SIG-M5 treated with dmso at 0.1 percent for 504 hours (cell line): ENCODE measurements at regions not wholly inside any gene's neighbourhood (a gene's known extent, or its start where the extent isn't known, plus 50 kb on each side); places are given as distances from the start of the nearest gene placed in this dataset.

Experiments used
- DNase-seq: peaks from one replicate; lab custom pipeline; 2025; ENCODE audit not compliant: unreplicated experiment; lab: John Stamatoyannopoulos, UW

DNA sequence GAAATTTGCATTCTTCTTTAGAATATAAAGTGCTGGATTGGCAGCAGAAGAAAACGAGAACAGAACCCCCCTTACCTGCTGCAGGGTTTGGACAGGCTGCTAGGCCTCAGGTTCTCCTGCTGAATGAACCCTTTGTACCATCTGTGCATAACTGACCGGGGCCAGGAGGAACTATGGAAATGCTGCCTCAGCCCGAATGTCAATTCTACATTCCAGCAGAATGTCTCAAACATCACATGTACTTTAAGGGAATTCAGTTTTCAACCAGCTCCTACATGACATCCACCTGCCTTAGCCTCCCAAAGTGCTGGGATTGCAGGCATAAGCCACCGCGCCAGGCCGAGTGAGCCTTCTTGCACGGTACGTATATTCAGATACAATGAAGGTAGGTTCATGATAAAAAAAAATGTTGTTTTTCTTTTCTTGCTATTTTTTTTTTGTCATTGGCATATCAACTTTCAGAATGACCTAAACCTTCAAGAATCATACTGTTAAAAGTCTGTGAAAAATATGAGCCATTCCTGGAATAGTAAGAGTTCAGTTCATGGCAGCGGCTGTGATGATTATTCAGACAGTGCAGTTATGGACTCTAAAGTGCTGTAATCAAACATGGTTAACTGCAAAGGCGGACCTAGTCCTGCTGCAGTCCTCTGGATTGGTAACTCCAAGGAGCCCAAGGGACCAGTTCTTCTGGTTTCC lies 84.4 kb upstream of the TNS3 start:
- DNase-seq: no peak

DNA sequence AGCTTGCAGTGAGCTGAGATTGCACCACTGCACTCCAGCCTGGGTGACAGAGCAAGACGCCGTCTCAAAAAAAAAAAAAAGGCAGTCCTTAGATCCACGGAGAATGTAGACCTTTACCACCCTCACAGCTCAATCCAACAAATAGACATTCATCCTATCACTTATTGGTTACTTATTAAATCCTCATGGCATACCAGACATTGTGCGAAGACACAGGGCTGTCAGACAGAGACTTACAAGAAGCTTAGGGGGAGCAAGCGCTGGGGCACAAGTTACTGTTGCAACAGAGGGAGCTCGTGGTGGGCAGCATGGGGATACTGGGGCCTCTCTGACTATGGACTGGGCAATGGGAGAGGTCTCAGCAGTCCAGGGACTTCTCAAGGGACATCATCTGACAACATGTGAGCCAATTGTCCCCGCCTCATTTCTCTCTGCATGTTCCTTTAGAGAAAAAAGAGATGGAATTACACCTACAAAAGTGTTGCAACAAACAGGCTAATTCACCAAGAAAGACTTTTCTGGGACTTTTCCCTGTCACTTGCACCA lies 82.8 kb upstream of the TNS3 start:
- DNase-seq: no peak

DNA sequence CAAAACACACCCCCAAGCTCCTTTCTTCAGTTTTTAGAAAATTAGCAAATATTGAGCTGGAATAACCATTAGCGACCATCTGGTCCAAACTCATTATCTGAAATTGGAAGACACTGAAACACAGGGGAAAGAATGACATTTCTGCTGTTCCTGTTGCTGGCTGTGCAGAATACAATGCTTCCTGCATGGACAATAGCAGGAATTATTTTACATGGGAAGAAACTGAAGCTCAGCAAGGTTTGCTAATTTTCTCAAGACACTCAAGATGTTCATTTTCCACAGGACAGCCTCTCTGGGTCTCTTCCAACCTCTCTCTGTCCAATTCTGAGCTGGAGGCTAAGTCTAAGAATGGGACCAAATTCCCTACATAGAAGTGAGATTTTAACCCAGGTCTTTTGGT lies 81.9 kb upstream of the TNS3 start:
- no peak for DNase-seq

DNA sequence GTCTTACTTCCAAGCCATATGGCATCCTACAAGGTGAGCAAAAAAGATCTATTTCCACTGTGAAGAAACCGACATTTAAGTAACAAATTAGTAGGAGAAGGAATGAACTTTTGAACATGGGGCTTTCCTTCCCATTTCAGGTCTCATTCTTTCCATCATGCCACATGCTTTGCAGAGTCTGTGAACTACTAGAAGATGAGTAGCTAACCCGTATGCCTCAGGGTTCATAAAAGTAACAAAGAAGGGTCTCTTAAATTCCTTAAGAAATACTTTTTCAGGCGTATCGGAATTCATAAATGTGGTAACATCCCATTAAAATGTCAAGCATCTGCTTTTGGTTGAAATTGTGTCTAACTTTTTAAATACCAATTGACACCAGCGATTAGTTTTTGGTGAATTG lies 81.3 kb upstream of the TNS3 start:
- no peak for DNase-seq

DNA sequence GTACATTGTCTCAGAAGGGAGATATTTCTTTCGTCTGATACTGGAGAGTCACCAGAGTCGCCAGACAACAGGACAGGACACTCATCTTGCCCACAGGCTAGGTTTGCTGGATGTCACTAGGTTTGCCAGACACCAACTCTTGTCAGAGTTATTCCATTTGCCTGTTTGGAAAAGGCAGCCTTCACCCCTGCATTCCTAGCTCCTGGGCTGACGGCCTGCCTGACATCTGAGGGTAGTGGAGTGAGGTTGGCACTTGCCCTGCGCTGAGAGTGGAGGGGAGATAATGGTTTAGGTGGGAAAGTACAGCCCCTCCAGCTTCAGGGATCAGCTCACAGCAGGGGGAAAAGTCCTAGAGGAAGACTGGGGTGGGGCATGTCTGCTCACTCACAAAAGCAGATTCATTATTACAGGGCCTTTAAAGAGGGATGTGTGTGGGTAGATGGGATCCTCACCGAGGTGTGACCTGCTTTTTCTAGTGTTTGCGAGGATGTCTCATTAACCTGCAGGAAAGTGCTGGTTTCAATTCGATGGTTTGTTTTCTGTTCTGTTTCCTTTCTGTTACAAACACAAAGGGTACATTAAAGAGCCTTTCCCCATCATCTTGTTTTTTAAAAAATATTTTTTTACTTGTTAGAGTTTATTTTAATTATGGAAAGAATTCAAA lies 79.3 kb upstream of the TNS3 start:
- DNase-seq: no peak

DNA sequence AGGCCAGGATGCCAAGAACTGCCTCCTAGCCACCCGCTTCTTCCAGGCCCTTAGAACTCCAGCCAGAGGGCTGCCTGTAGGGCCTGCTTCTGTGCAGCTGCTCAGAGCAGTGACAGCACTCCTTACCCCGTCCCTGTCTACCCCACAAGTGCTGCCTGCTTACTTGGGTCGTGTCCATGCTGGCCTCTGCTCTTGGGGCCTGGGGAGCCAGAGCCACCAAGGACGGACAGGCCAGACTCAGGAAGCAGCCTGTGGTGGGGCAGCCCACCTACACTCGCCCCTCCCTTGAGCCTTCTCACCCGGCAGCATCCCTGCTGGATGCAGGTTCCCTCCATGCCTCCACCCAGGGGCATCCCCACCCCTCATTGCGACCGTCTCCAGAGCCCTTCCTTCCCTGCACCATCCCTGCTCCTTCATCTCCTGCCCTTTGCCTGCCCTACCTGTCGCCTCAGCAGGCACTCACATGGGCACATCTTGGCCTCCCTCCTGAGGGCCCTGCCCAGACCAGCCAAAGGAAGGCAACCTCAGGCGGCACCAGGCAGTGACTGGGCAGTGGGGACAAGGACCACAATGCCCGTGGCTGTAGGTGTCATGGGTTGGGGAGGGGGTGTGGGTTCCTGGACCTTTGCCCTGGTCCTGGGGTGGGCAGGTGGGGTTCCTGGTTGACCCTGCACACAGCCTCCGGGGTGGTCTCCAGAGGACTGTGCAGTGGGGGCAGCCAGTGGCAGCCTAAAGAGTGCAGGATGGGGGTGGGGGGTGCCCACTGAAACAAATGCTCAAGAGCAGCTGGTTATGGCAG lies 78.0 kb upstream of the TNS3 start:
- DNase-seq: no peak

DNA sequence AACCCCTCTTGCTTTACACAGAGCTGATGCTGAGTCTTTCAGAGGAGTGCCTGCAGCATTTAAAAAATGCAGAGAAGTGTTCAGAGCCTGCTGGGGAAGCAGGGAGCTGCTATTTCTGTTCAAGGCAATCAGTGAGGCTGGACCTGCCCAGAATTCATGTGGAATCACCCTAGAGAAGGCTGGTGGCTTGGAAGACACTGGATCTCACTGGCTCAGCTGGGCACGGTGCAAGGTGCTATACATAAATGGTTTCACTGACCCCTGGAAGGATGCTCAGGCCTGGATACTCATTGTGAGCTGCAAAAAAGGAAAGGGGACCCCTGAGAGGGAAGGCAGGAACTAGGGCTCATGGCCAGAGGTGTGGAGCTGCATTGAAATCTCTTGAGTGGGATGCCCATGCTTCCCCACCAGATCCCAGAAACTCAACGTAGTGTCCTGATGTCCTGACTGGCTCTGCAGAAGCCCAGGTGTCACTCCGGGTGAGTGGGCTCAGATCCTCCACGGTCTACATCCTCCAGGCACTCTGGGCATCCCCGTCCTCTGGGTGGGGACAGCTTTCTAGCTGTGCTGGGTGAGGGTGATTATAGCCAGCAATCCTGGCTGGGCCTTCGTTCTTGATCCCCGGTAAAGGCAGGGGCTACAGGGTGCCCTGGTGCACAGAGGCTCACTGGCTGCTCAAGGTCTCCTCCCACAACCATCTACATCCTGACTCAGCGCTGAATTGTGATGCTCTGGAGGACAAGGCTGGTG lies 77.2 kb upstream of the TNS3 start:
- DNase-seq: no peak

DNA sequence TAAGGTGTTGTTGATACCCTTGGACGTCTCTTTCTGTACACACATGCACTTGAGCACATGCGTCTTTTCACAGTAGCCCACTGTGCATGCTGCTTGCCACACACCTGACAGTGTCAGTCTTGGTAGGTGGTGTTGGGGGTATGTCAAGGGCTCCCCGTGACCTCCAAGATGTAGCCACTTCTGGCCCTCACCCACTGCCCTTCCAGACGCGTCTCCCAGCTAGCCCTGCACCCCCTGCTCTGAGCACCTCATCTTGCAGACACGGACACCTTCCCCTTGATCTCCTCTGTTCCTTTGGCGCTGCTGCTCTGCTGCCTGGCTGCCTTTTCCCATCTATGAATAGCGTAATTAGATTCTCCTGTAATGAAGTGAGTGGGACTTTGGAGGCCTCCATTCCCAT lies 75.2 kb upstream of the TNS3 start:
- no peak for DNase-seq

DNA sequence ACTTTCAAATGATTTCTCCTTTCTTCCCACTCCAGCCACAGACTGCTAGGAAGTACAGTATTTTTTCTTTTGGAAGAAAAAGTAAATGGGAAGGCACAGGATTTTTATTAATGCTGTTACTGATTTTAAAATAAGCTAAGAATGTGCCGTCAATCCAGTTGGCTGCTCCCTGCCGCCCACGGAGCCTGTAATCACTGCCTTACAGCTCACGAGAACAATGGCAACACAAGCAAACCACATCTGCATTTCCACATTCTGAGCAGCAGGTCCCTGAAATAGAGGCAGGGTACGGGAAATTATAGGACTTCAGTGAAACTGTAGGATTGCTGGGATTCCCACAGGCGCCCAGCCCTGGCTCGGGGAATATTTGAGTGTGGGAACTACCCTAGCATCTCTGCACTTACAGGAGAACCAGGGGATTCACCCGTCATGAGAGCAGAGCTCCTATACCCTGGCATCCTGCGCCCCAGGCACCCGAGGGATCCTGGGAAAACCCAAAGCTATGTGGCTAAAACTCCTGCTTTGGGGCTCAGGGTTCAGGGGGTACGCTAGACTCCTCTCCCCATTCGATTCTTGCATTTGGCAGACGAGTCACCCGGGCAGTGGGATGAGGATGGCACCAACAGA lies 72.9 kb upstream of the TNS3 start:
- no peak for DNase-seq

DNA sequence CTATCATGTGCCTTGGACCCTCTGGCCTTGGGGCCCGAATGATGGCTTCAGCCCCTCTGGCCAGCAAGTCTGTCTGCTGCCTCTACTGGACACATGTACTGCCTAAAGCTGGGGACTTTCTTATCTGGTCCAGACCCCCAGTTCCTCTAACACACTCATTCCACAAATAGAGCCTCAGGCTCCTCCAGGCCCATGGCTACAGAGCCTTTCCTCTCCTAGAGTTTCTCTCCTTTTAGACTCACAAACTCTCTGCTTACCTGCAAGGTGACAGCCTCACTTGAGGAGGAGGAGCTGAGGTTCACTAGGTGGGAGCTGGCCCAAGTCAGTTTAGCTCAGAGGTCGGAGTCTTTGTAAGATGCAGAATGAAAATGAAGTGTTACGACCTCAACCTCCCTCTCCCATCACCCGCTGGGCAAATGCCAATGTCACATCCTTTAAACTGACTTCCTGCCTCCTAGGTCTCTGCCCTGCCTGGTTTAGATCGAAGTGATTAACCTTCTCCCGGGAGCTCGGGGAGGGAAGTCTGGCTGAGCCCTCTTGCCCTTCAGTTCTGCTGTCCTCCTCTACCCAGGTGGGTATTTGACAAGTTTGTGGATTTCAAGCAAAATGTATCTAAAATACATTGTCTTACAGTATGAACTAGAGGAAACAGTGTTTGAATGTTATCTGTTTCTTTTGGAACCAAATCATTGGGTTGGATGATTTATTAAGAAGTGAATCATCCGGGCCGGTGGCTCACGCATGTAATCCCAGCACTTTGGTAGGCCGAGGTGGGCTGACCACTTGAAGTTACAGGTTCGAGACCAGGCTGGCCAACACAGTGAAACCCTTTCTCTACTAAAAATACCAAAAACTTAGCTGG lies 71.9 kb upstream of the TNS3 start:
- DNase-seq: no peak

DNA sequence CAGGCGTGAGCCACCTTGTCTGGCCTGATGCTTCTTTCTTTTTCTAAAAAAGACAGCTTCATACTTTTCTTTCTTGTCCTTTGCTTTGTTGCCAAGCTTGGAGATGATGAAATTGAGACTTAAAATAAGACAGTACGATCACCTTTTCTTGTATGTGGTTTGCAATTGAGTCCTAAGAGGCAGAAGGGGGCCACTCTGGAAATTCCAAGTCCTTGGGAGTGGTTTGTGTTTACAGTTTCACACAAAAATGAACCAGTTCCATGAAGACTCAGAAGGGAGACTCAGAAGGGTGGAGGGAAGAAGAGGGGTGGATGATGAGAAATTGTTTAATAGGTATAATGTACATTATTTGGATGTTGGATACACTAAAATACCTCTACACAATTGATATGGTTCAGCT lies 70.7 kb upstream of the TNS3 start:
- no peak for DNase-seq

DNA sequence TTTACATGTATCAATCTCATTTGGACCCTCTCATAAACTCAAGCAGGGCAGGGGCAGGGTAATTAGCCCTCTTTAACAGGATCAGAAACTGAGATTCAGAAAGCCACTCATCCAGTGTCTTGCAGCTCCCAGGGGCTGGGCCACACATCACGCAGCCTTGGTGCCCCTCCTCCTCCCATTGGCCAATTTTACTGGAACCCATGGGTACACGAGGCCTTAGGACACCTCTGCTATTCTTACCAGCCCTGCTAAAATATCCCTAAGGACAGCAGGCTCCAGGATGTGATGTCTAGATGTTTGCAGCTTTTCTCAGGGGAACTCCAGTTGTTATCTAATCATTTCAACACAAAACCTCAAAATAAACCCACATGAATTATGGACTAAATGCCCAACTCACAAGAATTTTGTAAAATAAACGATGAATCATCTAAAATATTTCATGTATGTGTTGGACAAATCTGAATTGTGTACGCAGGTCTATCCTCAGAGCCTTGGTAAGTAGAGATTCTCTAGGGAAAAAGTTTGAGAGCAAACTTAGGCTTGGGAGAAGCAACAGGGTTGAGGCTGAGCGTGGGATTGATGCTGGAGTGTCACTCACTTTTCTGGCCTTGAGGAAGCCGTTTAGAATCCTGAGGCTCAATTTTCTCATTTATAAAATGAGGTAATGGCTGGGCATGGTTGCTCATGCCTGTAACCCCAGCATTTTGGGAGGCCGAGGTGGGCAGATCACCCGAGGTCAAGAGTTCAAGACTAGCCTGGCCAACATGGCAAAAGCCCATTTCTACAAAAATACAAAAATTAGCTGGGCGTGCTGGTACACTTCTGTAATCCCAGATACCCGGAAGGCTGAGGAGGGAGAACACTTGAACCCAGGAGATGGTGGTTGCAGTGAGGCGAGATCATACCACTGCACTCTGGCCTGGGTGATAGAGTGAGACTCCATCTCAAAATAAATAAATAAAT lies 69.7 kb upstream of the TNS3 start:
- no peak for DNase-seq

DNA sequence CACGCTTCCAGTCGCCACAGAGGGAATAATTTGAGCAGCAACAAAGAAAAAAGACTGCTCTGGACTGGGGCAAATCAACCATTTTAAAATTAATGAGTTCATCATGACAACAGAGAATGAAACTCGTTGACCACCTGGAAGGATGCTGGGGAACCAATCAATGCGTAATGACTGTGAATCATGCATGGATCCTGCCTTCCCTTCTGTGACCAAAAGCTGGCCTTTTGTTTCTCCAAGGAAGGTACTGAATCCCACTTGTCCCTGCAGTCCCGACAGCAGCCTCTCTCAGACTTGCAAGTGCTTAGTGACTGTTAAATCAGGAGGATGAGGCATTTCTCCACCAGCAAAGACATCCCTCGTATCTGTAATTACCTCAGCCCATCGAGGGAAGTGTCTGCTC lies 68.0 kb upstream of the TNS3 start:
- DNase-seq: no peak

DNA sequence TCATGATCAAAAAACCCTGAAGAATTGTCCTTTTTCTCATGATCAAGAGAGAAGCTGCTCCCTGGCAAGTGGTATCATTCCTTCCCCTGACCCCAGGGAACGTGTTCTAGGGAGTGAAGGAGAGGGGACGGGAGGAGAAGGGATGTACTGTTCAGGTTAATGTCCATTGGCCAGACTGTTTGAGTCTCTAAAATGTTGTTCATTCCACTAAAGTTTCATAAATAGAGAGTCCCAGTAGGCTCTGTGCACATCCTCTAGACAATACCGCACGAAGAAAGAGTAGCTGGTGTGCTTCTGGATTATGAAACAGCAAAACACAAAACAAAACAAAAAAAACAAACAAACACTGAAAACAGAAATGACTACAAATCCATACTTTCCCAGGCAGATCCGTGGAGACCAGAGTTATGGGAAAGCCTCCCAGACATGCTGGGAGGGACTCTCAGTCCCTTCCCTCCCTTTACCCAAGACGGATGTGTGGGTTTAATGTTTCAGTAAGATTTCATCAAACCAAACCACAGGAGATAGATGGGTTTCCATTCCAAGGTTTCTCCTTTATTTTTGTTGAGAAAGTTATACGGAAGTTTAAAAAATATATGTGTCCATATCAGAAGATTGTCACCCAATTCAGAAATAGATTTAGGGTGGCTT lies 66.5 kb upstream of the TNS3 start:
- no peak for DNase-seq

DNA sequence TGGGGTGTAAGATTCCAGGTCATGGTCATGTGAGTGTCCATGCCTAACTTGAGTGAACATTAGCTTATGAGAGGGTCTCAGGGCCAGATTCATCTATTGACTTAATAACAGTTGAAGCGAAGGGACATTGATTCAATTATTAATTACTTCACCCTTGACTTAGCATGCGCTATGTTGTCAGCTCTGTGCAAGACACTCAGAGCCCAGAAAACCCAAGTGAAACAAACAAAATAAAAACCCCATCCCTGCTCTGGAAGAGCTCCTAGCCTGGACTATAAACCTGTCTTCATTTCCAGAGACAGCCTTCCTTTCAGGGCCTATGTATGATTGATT lies 66.0 kb upstream of the TNS3 start:
- no peak for DNase-seq

DNA sequence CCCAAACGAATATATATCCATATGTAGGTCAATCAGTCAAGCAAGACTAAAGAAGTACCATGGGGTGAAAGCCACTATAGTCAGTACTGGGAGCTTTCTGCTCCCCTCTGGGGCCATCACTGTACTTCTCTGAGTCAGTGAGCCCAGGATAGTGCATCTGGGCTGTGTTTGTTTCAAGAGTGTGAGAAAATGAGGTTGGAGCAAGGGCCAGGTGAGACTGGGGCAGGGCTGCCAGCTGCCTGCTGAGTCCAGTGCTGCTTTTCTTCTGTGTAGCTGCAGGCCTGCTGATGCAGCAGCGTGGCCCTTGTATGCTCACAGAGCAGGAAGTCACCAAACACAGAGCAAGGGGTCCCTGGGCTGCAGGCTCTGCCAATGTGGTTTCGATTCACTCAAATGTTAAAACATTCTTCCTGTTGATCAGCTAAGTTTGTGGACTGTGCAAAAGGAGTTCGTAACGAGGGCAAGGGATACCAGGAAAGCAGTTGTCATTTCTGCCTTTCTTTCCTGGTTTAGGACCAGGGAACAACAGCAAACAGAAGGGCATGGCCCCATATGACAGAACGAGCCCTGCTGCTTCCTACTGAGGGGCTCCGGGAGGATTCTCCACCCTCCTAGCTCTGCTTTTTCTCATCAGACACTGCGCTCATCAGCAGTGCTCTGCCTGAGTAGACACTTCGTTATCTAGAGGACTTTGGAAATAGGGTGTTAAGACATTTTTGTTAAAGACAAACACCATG lies 65.4 kb upstream of the TNS3 start:
- no peak for DNase-seq

DNA sequence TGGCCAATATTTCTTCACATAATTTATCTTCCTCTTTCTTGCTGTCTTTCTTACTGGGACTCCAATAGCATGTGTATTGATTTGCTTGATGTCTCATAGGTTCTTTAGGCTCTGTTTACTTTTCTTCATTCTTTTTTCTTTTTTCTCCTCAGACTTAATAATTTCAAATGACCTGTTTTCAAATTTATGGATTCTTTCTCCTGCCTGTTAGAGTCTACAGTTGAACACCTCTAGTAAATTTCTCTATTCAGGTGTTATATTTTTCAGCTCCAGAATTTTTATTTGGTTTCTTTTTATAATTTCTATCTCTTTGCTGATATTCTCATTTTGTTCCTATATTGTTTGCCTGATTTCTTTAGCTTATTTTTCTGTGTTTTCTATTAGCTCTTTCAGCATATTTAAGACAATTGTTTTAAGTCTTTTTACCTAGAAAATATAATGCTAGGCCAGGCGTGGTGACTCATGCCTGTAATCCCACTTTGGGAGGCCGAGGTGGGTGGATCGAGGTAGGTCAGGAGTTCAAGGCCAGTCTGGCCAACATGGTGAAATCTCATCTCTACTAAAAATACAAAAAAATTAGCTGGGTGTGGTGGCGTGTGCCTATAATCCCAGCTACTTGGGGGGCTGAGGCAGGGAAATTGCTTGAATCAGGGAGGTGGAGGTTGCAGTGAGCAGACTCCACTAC lies 61.9 kb upstream of the TNS3 start:
- no peak for DNase-seq
